HG03060 (cell line): ENCODE measurements at regions not wholly inside any gene's neighbourhood (a gene's known extent, or its start where the extent isn't known, plus 50 kb on each side); places are given as distances from the start of the nearest gene placed in this dataset.
A peak's percentile ranks its signal among the peaks of the same experiment; 100 is the strongest.
"Not testable (repeated sequence)": the region's sequence is repeated elsewhere in the genome, so short reads cannot be mapped to it uniquely, and the experiment has no call there.

Experiments
- ATAC-seq: cut with Tn5 transposase; IDR thresholded peaks from one replicate; pipeline ENCODE4 v1.9.1; 2021; ENCODE audit warnings: low read depth, moderate number of reproducible peaks; ENCODE audit not compliant: unreplicated experiment

GRCh38 chr6:166253778-166254204, 54.4 kb downstream of the PRR18 start:
- no peak for ATAC-seq

DNA sequence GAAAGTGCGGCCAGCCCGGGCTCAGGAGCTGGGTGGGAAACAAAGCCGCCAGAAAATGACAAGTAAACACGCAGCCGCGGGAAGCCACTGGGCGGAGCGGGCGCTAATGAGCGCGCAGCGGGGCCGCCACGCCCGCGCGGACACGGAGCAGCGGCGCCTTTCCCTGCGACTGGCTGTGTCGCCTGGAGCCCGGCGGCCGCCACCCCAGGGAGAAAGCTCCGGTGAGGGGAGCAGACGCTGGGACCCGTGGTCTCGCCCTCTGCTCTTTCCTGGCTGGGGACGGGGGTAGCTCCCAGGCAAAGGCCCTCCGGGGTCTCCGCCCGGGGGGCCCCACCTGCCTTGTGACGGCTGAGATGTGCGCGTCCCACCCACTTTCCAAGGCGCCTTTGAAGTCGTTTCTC, 54.9 kb downstream of the PRR18 start:
- ATAC-seq = no peak

DNA sequence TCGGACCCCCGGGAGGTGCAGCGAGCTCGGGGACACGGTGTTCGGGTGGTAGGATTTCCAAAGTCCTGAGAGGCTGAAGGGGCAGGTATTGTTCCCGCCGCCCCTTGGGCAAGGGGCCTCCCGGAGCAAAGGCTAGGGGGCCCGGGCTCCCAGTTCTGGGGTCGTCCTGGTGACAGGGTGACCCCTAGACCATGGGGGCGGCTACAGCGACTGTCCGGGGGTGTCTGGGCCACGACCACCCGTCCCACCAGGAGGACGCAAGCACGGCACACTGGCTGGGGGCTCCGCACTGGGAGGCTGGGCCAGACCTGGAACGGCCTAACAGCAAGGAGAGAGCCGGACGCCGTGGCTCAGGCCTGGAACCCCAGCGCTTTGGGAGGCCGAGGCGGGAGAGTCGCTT, 55.6 kb downstream of the PRR18 start:
- ATAC-seq = no peak

DNA sequence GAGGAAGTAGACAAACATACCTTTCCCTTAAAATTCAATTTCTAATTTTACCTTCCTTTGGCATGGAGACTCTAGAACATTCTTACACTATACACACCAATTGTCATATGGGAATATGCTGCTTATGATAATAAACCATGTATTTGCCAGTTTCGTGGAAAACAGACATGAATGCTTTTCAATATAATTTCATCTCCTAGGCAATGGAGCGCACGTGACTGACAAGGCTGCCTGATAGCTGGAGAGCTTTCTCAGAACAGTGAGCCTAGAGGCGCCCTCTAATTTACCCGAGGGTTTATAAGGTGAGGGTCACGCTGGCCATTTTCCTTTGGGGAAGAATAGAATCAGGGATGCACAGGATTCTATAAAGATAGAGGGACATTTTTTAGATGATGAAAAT, 56.5 kb downstream of the PRR18 start:
- no peak for ATAC-seq

- ATAC-seq = no peak
These were observed 57.0 kb downstream of the PRR18 start for GRCh38 chr6:166251211-166251610.

DNA sequence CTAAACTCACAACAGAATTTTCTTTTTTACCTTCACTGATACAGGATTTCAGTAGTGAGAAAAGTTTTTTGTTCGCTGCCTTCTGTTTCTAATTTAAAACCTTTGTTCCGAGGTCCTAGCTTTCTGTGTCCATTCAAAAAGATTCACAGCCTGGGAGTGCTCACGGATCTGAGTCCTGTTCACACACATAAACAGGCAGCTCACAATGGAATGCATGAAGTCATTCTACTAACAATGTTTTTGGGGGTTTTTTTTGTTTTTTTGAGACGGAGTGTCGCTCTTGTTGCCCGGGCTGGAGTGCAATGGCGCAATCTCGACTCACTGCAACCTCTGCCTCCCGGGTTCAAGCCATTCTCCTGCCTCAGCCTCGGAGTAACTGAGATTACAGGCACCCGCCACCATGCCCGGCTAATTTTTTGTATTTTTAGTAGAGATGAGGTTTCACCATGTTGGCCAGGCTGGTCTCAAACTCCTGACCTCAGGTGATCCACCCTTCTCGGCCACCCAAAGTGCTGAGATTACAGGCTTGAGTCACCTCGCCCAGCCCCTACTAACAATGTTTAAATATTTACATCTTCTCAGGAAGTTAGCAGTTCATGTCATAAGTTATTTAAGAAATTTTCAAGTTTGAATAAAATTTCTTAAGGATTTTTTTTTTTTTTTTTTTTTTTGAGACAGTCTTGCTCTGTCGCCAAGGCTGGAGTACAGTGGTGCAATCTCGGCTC, 59.0 kb downstream of the PRR18 start:
- ATAC-seq = not testable (repeated sequence)

- ATAC-seq = no peak
These were observed 63.0 kb downstream of the PRR18 start for GRCh38 chr6:166245148-166245547.

DNA sequence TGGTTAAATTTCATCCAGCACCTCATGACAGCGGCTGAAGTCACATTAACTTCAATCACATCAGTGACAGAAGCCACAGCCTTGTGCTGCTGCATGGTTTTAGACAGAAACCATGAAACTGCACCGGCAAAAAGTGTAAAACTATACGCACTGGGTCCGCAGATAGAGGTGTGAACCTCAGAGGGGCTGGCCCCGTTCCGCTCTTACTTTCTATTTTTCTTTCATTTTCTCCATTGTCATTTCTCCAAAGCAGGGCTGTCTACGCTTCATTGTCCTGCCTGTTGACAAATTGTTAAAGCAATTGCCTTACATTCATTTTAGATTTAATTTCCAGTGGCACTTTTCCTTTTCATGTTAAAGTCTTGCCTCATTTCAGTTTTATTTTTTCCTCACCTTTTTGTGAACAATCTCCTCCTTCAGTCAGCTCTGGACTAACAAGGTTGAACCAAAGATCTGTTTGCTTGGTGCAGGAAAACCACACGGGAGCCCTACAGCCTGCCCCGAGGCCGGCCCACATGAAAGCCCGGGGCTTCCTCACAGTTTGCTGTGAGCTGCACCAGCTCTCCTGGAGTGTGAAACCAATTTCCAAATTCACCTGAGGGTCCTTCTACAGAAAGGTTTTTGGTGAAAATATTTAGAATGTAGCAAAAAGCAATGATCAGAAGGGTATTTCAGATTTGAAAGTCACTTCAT, 63.7 kb downstream of the PRR18 start:
- peak; percentile 84 for ATAC-seq

- ATAC-seq = no peak
These were observed 65.3 kb downstream of the PRR18 start for GRCh38 chr6:166242888-166243287.

DNA sequence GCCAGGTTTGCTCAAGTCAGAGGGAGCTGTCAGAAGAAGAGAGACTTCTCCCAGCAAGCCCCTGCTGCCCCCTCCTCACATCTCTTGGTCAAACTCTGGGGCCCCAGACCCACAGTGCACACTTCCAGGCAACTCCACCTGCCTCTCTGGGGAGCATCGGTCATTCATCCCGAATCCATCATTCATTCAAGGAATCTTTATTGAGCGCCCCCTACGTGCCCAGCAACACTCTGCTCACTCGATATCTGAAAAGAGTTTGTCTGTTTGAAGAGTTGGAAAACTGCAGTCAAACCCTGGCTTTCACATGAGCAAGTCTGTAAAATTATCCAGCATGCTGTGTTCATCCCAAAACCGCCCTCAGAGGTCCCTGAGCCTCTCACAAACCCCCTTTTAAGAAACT, 66.2 kb downstream of the PRR18 start:
- ATAC-seq = no peak

- ATAC-seq = no peak
These were observed 67.3 kb downstream of the PRR18 start for GRCh38 chr6:166240889-166241288.

GRCh38 chr6:166237617-166238016, 70.0 kb upstream of the TBXT start:
- ATAC-seq = no peak

- ATAC-seq = no peak
These were observed 68.9 kb upstream of the TBXT start for GRCh38 chr6:166236596-166236995.

GRCh38 chr6:166235666-166236292, 68.1 kb upstream of the TBXT start:
- ATAC-seq = no peak

- not testable (repeated sequence) for ATAC-seq
These were observed 63.5 kb upstream of the TBXT start for GRCh38 chr6:166231181-166231580.

DNA sequence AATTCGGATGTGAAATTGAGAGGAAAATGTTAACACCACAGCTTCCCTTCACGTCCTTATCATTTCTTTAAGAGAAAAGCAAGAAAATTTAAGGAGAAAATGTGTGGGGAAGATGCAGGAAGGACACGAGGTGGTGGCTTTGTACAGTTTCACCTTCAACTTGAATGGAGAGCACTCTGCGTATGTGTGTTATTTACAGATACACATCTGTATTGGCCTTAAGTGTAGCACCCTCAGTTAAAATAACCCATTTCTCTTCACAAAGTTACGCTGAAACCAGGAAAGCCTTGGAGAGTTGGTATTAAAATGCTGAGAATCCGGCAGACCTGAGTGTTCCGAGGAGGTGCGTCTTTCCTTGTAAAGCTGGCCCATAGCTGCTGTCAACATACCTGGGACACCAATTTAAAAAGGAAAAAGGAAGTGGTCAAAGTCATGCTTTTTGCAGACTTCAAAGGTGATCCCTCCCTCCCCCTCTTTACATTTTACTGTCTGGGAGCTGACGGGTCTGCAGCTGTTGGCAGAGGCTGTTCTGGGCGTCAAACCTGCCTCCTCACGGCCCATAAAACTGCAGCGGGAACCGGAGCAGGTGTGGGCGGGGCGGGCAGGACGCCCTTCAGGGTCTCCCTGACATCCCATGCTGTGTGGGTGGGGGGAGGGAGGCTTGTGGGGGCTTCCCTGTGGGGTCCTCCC, 61.3 kb upstream of the TBXT start:
- ATAC-seq = no peak

DNA sequence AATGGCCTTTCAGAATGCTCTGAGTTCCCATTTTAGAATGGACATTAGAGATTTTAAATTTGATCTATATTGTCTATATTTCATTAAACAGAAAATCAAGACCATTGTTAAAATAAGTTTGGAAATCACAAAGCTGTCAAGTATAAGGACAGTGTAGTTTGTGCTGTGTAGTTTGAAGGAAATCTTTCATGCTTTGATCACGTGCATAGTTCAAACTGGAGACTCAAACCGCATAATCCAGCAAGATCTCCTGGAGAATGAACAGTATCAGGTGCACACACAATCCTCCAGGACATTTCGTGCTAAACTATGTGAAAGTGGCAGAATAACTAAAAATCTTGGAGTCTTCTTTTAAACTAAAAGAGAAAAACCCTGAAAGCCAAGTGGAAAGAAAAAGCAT, 60.8 kb upstream of the TBXT start:
- no peak for ATAC-seq

DNA sequence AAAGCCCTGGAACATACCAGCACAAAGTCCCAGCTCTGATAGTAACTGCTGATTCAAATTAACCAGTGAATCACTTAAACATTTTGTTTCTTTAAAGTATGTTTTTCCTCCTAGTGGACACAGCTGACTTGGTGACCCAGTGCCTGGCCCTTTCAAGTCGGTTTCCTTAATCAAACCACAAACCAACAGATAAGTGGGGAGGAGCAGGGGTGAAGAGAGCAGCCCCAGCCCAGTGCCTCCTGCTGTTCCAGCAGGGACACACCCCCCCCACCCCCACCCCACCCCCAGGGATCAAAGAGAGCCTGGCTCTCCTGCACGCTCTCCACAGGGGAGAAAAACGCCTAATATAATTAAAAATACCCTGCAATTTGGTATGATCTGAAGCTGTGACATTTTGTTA, 55.4 kb upstream of the TBXT start:
- ATAC-seq = no peak

DNA sequence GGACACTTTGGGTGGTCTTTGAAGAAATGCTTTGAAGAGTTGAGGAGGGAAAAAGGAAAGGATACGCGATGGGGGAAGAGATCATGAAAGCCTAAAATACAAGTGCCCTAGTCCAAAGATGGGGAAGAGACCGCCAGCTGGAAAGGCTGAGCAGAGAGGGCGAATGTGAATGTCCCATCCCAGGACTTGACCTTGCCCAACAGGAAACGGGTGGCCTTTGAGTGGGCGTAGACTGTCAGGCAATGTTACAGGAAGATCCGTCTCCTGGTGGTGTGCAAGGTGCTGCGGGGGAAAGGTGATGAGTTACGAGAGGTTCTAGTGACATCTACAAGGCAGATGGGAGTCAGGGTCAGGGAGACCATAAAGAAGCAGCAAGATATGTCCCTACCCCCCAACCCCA, 55.0 kb upstream of the TBXT start:
- ATAC-seq = no peak

DNA sequence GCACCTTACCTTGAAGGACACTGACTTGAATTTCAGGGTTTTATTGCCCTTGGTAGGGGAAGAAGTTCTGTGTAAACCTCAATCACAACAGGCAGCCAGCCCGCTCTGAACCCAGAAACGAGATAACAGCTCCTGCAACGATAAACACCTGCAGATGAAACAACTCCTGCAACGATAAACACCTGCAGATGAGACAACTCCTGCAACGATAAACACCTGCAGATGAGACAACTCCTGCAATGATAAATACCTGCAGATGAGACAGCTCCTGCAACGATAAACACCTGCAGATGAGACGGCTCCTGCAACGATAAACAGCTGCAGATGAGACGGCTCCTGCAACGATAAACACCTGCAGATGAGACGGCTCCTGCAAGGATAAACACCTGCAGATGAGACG, 54.0 kb upstream of the TBXT start:
- ATAC-seq = no peak

GRCh38 chr6:166221040-166221439, 53.4 kb upstream of the TBXT start:
- no peak for ATAC-seq
